IMR-90 (cell line): ENCODE measurements at regions not wholly inside any gene's neighbourhood (a gene's known extent, or its start where the extent isn't known, plus 50 kb on each side); places are given as distances from the start of the nearest gene placed in this dataset. TPM values are rescaled to one million over a fixed set of nuclear protein-coding genes. Genes with fewer than 3 reads are reported as not detected.

Source experiments
- microRNA-seq, 2 experiments: library from miRNA; stranded (forward) in 1 of 2; unstranded in 1 of 2; fragments of 10-50 nt in 1 of 2; fragments of <30 nt in 1 of 2; gene quantifications in 1 of 2; microRNA quantifications in 1 of 2; one replicate each; pipeline versions ENCODE3 to v1.1.0; 2013 to 2020; ENCODE audit not compliant: insufficient read depth in 1 of 2, insufficient read length in 1 of 2, unreplicated experiment in 1 of 2
- small RNA-seq, 5 experiments: library from RNA; depleted of rRNA; stranded (forward); fragments of <200 nt; gene quantifications; one replicate each; pipeline ENCODE3, GENCODE V24; 2012

Small RNA genes in the stretch of these regions (microRNA-seq; reads per million reads assigned to microRNA genes)
- not detected for gene RNU6-256P (ENCODE audit: insufficient read depth, insufficient read length)

Small RNA genes in the stretch of these regions (small RNA-seq; reads per million reads assigned to genes)
- gene RNU6-256P: 0 to 3.7 (median 0.08) reads per million in 5 experiments
